Osteoblast (primary cell): ENCODE measurements at regions not wholly inside any gene's neighbourhood (a gene's known extent, or its start where the extent isn't known, plus 50 kb on each side); places are given as distances from the start of the nearest gene placed in this dataset.

Experiments
- DNase-seq: peaks from one replicate; pipeline ENCODE4 v3.0.0; 2011; ENCODE audit warnings: low spot score, mixed read lengths; ENCODE audit not compliant: insufficient read length; ENCODE audit errors: missing footprints
- H2AFZ ChIP-seq: 2 replicates; pipeline ENCODE4 v1.6.0; 2011; ENCODE audit warnings: mild to moderate bottlenecking, low read length
- H3K27ac ChIP-seq: 2 replicates; pipeline ENCODE4 v1.5.1; 2011; ENCODE audit warnings: mild to moderate bottlenecking, low read depth, low read length, moderate library complexity
- H3K27me3 ChIP-seq: 2 replicates; pipeline ENCODE4 v1.6.0; 2012; ENCODE audit warnings: mild to moderate bottlenecking, control low read depth, inconsistent platforms, low read length, moderate library complexity; ENCODE audit not compliant: insufficient read depth
- H3K36me3 ChIP-seq: 2 replicates; pipeline ENCODE4 v1.5.1; 2011; ENCODE audit warnings: mild to moderate bottlenecking, low read length, control low read depth, moderate library complexity; ENCODE audit not compliant: insufficient read depth
- H3K4me1 ChIP-seq: 2 replicates; pipeline ENCODE4 v1.5.1; 2011; ENCODE audit warnings: mild to moderate bottlenecking, low read length, control low read depth, moderate library complexity; ENCODE audit not compliant: insufficient read depth
- H3K4me2 ChIP-seq: 2 replicates; pipeline ENCODE4 v1.6.0; 2011; ENCODE audit warnings: mild to moderate bottlenecking, low read length; ENCODE audit not compliant: insufficient read depth
- H3K4me3 ChIP-seq: fragments of 200-600 bp; sonication (generic); 3 replicates; pipeline ENCODE4 v1.5.1; 2012; ENCODE audit warnings: mild to moderate bottlenecking, low read length, inconsistent platforms; ENCODE audit not compliant: insufficient read depth
- H3K79me2 ChIP-seq: 2 replicates; pipeline ENCODE4 v1.6.0; 2012; ENCODE audit warnings: mild to moderate bottlenecking, low read length, control low read depth, inconsistent platforms; ENCODE audit not compliant: insufficient read depth
- H3K9me3 ChIP-seq: 2 replicates; pipeline ENCODE4 v1.5.1; 2011; ENCODE audit warnings: low read depth, low read length, control low read depth
- H4K20me1 ChIP-seq: 2 replicates; pipeline ENCODE4 v1.6.0; 2012; ENCODE audit warnings: mild to moderate bottlenecking, low read length, control low read depth; ENCODE audit not compliant: insufficient read depth
- CTCF ChIP-seq: IDR thresholded peaks from 2 replicates; pipeline ENCODE4 v1.5.1; 2011; ENCODE audit warnings: mild to moderate bottlenecking, low read depth, low read length, moderate library complexity; ENCODE audit errors: extremely low read depth

- no peaks in the 10 kb centered on the region for H3K79me2 ChIP-seq
- H3K27me3 ChIP-seq = no peaks in the 10 kb centered on the region
- no peaks in the 10 kb centered on the region for H3K9me3 ChIP-seq
- H3K36me3 ChIP-seq = no peaks in the 10 kb centered on the region
- DNase-seq = no peak
- no peak for TF ChIP-seq CTCF
- no peak overlapping the region for H3K27ac ChIP-seq
- H3K4me3 ChIP-seq = no peak overlapping the region
- no peaks in the 10 kb centered on the region for H3K4me1 ChIP-seq
- H2AFZ ChIP-seq = no peak overlapping the region
- no peaks in the 10 kb centered on the region for H4K20me1 ChIP-seq
- no peak overlapping the region for H3K4me2 ChIP-seq
These were observed 142.4 kb upstream of the GLRA2 start for GRCh38 chrX:14386981-14387380.

- H3K9me3 ChIP-seq = no peaks in the 10 kb centered on the region
- H3K4me2 ChIP-seq = no peak overlapping the region
- no peaks in the 10 kb centered on the region for H3K36me3 ChIP-seq
- H3K4me3 ChIP-seq = no peak overlapping the region
- no peaks in the 10 kb centered on the region for H3K4me1 ChIP-seq
- no peaks in the 10 kb centered on the region for H3K79me2 ChIP-seq
- no peaks in the 10 kb centered on the region for H4K20me1 ChIP-seq
- no peaks in the 10 kb centered on the region for H3K27me3 ChIP-seq
- DNase-seq = no peak
- H3K27ac ChIP-seq = no peak overlapping the region
- no peak for TF ChIP-seq CTCF
- no peak overlapping the region for H2AFZ ChIP-seq
These were observed 149.3 kb upstream of the GLRA2 start for GRCh38 chrX:14380044-14380443.

- Histone ChIP-seq H3K27me3 (no peaks in the 10 kb centered on the region), H3K4me1 (no peaks in the 10 kb centered on the region), H3K4me2 (no peak overlapping the region), H3K27ac (no peak overlapping the region), H3K79me2 (no peaks in the 10 kb centered on the region), H3K4me3 (no peak overlapping the region), H4K20me1 (no peaks in the 10 kb centered on the region), H3K9me3 (no peaks in the 10 kb centered on the region), H3K36me3 (no peaks in the 10 kb centered on the region), H2AFZ (no peak overlapping the region)
- DNase-seq = no peak
- TF ChIP-seq CTCF = no peak
These were observed 151.9 kb upstream of the GLRA2 start for GRCh38 chrX:14377427-14377826.

- H3K36me3 ChIP-seq = no peaks in the 10 kb centered on the region
- no peak overlapping the region for H2AFZ ChIP-seq
- H3K4me1 ChIP-seq = no peaks in the 10 kb centered on the region
- no peak for TF ChIP-seq CTCF
- no peak for DNase-seq
- no peak overlapping the region for H3K27ac ChIP-seq
- H3K79me2 ChIP-seq = no peaks in the 10 kb centered on the region
- no peak overlapping the region for H3K4me3 ChIP-seq
- H3K4me2 ChIP-seq = no peak overlapping the region
- H3K27me3 ChIP-seq = no peaks in the 10 kb centered on the region
- H4K20me1 ChIP-seq = no peaks in the 10 kb centered on the region
- no peaks in the 10 kb centered on the region for H3K9me3 ChIP-seq
These were observed 165.6 kb upstream of the GLRA2 start for GRCh38 chrX:14363728-14364127.
